Heart right ventricle (tissue), 16 donors: ENCODE measurements at regions not wholly inside any gene's neighbourhood (a gene's known extent, or its start where the extent isn't known, plus 50 kb on each side); places are given as distances from the start of the nearest gene placed in this dataset.
"Not testable (repeated sequence)": the region's sequence is repeated elsewhere in the genome, so short reads cannot be mapped to it uniquely, and the experiment has no call there.

ENCODE experiments used
- ATAC-seq, 8 donors: fragments of 200-7000 bp; cut with Tn5 transposase; one replicate each; pipeline ENCODE4 v1.9.1; 2020; ENCODE audit warnings: mild to moderate bottlenecking in 8 of 8, moderate library complexity in 8 of 8, moderate number of reproducible peaks in 1 of 8
- DNase-seq, 2 donors: peaks; one replicate each; pipeline ENCODE4 v3.0.0-alpha.2; 2020
- H3K27ac ChIP-seq, 10 donors: fragments of 200-600 bp; sonication (generic) in 2 of 10; one replicate each; pipeline versions ENCODE4 v1.5.0 to v1.8.0; 2020 to 2022; ENCODE audit warnings: mild to moderate bottlenecking in 3 of 10
- H3K27me3 ChIP-seq, 7 donors: fragments of 200-600 bp; one replicate each; pipeline ENCODE4 v1.8.0; 2021 to 2022; ENCODE audit warnings: mild to moderate bottlenecking in 2 of 7
- H3K36me3 ChIP-seq, 9 donors: fragments of 200-600 bp; sonication (generic) in 1 of 9; one replicate each; pipeline versions ENCODE4 v1.5.0 to v1.8.0; 2020 to 2022; ENCODE audit warnings: mild to moderate bottlenecking in 2 of 9
- H3K4me1 ChIP-seq, 9 donors: fragments of 200-600 bp; sonication (generic) in 1 of 9; one replicate each; pipeline versions ENCODE4 v1.5.0 to v1.8.0; 2020 to 2022; ENCODE audit warnings: mild to moderate bottlenecking in 4 of 9
- H3K4me3 ChIP-seq, 10 donors: fragments of 200-600 bp; sonication (generic) in 2 of 10; one replicate each; pipeline versions ENCODE4 v1.5.0 to v1.8.0; 2020 to 2022; ENCODE audit warnings: mild to moderate bottlenecking in 7 of 10, moderate library complexity in 2 of 10
- H3K9me3 ChIP-seq, 11 donors: fragments of 200-600 bp in 10 of 11; sonication (generic) in 2 of 11; one replicate each; pipeline versions ENCODE4 v1.5.0 to v1.8.0; 2013 to 2022; ENCODE audit warnings: mild to moderate bottlenecking in 2 of 11, control low read depth in 1 of 11, moderate library complexity in 1 of 11
- WGBS, 2 donors: extraction: QIAGEN DNeasy Blood & Tissue Kit; methylation state at CpG; one replicate each; pipeline ENCODE4 v1.1.7; 2013; ENCODE audit warnings: inconsistent platforms in 1 of 2; 5-methylcytosine and 5-hydroxymethylcytosine counted together
- intact Hi-C, 10 donors: fragments of 100-400 bp; cut with DNase I; formaldehyde crosslinking; loops; one replicate each; pipeline versions ENCODE4 v1.11.1 to v1.14.2; 2022
- donor health status: Arrhythmogenic right ventricular cardiomyopathy.
- donor health status: ischemic (EF 13 %, LVEDD 7.1; RV severe dilation, severe dysfunction).
- donor health status: healthy with polysubstance abuse.
- donor health status: DM: no; HTN: yes; CAD: no.
- donor health status: DM: no; HTN: no; CAD: no.
- donor health status: ischemic (EF 25% LVEDD 6.9; RV normal size, moderate dysfunction).
- donor health status: ischemic (EF 25% LVEDD 5.7; RV mildly dilated, moderate dysfunction).
- donor health status: healthy.
- donor health status: DM: yes; HTN: yes; CAD: no.
- donor health status: Ischemic cardiomyopathy.
- donor health status: ischemic (EF 35%, LVEDD 5.7; RV mildly dilated, moderate dysfunction).
- donor health status: nonischemic (EF 11% LVEDD 7.7; RV severe dilation, severe dysfunction).
- donor health status: DM: yes; HTN: yes; CAD: no.
- donor health status: PGD.
- donor health status: ischemic (EF 29% LVEDD 5.4; RV normal size, mild dysfunction).
- donor health status: nonischemic (EF 23%, LVEDD 6.1; RV moderate dilation, normal function).

DNA sequence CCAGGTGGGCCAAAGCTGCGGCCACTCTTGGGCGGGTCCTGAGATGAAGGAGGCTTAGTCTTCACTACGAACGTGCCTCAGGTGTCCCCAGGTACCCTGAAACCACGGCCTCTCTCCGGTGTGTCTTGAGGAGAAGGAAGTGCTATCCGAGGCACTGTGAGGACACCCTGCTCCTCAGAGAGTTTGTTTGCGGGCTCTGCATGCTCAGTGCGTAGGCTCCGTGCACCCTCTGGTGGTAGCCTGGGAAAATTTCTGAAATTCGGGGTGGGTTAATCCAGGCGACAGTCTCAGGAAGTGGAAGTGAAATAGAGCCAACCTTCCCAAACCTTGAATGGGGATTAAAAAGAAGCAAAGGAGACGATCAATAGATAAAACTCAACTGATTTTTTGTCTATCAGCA is 150.5 kb downstream of the CDY2B start:
- intact Hi-C loops, H3K27ac ChIP-seq, H3K27me3 ChIP-seq, H3K9me3 ChIP-seq, H3K4me3 ChIP-seq, H3K36me3 ChIP-seq, DNase-seq, H3K4me1 ChIP-seq: not testable (repeated sequence)
- no CpG with 5 or more reads among the region's 13 CpGs for WGBS, 2 donors
- peak in 4 of 8 donors; percentile 24 to 75 (median 56) for ATAC-seq

GRCh38 chrY:17716329-17717043 is 163.5 kb downstream of the CDY2B start:
- peak in 5 of 8 donors; percentile 25 to 88 (median 81) for ATAC-seq
- H3K36me3 ChIP-seq, H3K4me3 ChIP-seq, DNase-seq, H3K27ac ChIP-seq, H3K9me3 ChIP-seq, H3K4me1 ChIP-seq, H3K27me3 ChIP-seq, intact Hi-C loops: not testable (repeated sequence)
- WGBS, 2 donors, result no CpG with 5 or more reads among the region's 2 CpGs

GRCh38 chrY:17668037-17668436 is 212.0 kb downstream of the CDY2B start:
- H3K9me3 ChIP-seq, H3K4me1 ChIP-seq, H3K36me3 ChIP-seq, H3K4me3 ChIP-seq, DNase-seq, intact Hi-C loops, H3K27ac ChIP-seq, H3K27me3 ChIP-seq, ATAC-seq: not testable (repeated sequence)

DNA sequence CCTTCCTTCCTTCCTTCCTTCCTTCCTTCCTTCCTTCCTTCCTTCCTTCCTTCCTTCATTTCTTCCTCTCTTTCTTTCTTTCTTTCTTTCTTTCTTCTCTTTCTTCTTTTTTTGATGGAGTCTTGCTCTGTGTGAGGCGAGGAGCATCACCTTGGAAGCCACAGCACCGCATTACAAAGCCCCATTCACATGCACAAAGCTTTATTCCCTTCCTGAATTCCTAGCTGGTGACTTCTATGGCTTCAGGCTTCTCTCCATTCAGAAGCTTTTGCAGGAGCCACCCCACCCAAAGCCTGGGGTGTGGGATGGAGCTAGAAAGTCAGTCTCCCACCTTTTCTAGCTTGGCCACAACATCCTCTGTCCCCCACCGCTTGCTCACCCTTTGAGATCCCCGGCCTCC is 237.0 kb downstream of the CDY2B start:
- ATAC-seq, H3K9me3 ChIP-seq, H3K27ac ChIP-seq, H3K27me3 ChIP-seq, H3K4me1 ChIP-seq, DNase-seq, H3K4me3 ChIP-seq, intact Hi-C loops, H3K36me3 ChIP-seq: not testable (repeated sequence)
- no CpG with 5 or more reads among the region's 4 CpGs for WGBS, 2 donors

- DNase-seq, H3K27me3 ChIP-seq, H3K4me3 ChIP-seq, H3K4me1 ChIP-seq, H3K27ac ChIP-seq, H3K36me3 ChIP-seq, intact Hi-C loops, ATAC-seq, H3K9me3 ChIP-seq: not testable (repeated sequence)
- no CpG with 5 or more reads among the region's 3 CpGs for WGBS, 2 donors
Observed at GRCh38 chrY:17634484-17634883, 245.5 kb downstream of the CDY2B start.

DNA sequence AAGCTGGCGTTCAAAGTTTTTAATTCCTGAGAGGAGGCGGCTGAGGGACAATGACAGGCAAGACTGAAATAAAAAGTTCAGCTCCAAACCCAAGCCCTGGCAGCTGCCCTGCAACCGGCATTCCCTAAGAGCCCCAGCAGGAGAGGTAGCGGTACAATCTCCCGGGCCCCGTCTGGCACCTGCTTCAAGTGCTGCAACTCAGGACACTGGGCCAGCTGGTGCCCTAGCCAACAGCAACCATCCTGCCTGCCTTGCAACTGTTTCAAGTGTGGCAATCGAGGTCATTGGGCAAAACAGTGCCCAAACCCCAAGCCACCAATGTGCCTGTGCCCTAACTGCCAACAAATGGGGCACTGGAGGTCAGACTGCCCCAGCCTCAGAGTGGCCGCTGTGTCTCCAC is 268.8 kb downstream of the CDY2B start:
- H3K27ac ChIP-seq, intact Hi-C loops, H3K9me3 ChIP-seq, H3K36me3 ChIP-seq, DNase-seq, H3K27me3 ChIP-seq, H3K4me1 ChIP-seq, ATAC-seq, H3K4me3 ChIP-seq: not testable (repeated sequence)
- no CpG with 5 or more reads among the region's 8 CpGs for WGBS, 2 donors

- H3K9me3 ChIP-seq, H3K36me3 ChIP-seq, DNase-seq, H3K27me3 ChIP-seq, H3K4me1 ChIP-seq, ATAC-seq, H3K27ac ChIP-seq, intact Hi-C loops, H3K4me3 ChIP-seq: not testable (repeated sequence)
- WGBS, 2 donors, result no CpG with 5 or more reads among the region's 10 CpGs
Observed at GRCh38 chrY:17610649-17611048, 269.4 kb downstream of the CDY2B start.

DNA sequence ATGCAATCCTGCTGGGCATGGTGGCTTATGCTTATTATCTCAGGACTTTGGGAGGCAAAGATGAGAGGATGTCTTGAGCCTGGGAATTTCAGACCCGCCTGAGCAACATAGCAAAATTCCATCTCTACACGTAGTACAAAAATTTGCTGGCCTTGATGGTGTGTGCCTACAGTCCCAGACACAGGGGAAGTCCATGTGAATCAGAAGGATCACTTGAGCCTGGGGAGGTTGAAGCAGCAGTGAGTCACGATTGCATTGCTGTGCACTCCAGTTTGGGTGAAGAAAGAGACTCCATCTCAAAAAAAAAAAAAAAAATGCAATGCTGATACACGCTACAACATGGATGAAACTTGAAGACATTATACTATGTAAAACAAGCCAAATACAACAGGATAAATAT is 272.9 kb downstream of the CDY2B start:
- H3K9me3 ChIP-seq, H3K4me1 ChIP-seq, H3K27ac ChIP-seq, H3K36me3 ChIP-seq, DNase-seq, intact Hi-C loops, H3K4me3 ChIP-seq, H3K27me3 ChIP-seq, ATAC-seq: not testable (repeated sequence)
- WGBS, 2 donors, result no CpG with 5 or more reads among the region's 4 CpGs

GRCh38 chrY:17599263-17599662 is 280.8 kb downstream of the CDY2B start:
- H3K4me1 ChIP-seq, H3K36me3 ChIP-seq, H3K9me3 ChIP-seq, intact Hi-C loops, H3K27me3 ChIP-seq, DNase-seq, H3K27ac ChIP-seq, ATAC-seq, H3K4me3 ChIP-seq: not testable (repeated sequence)
- WGBS, 2 donors, result no CpG with 5 or more reads among the region's 4 CpGs

DNA sequence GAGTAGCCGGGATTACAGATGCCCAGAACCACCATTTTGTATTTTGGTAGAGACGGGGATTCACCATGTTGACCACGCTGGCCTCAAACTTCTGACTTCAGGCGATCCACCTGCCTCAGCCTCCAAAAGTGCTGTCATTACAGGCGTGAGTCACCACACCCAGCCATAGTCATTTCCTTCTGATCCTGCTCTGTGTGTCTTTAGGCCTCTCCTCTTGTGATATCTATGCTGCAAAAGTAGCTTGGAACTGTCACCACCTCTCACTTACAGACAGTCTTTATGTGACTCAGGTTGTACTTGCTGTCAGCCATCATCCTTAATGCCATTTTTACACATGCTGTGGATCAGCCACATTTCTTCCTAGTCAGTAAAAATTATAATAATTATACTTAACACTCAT is 286.3 kb downstream of the CDY2B start:
- H3K9me3 ChIP-seq, H3K4me1 ChIP-seq, H3K27ac ChIP-seq, H3K36me3 ChIP-seq, DNase-seq, intact Hi-C loops, H3K27me3 ChIP-seq, H3K4me3 ChIP-seq, ATAC-seq: not testable (repeated sequence)
- no CpG with 5 or more reads among the region's 5 CpGs for whole genome bisulfite sequencing, 2 donors

GRCh38 chrY:17579956-17580519 is 300.0 kb downstream of the CDY2B start:
- H3K27me3 ChIP-seq, H3K27ac ChIP-seq, intact Hi-C loops, H3K4me3 ChIP-seq, DNase-seq, H3K4me1 ChIP-seq, H3K9me3 ChIP-seq, H3K36me3 ChIP-seq: not testable (repeated sequence)
- peak in 3 of 8 donors; percentile 61 to 75 (median 74) for ATAC-seq
- no CpG with 5 or more reads among the region's 23 CpGs for WGBS, 2 donors
